CD1c-positive myeloid dendritic cell (primary cell): ENCODE measurements at regions not wholly inside any gene's neighbourhood (a gene's known extent, or its start where the extent isn't known, plus 50 kb on each side); places are given as distances from the start of the nearest gene placed in this dataset.

Source experiments
- DNase-seq: peaks from one replicate; pipeline ENCODE4 v3.0.0-alpha.2; 2016; ENCODE audit errors: extremely low spot score

DNA sequence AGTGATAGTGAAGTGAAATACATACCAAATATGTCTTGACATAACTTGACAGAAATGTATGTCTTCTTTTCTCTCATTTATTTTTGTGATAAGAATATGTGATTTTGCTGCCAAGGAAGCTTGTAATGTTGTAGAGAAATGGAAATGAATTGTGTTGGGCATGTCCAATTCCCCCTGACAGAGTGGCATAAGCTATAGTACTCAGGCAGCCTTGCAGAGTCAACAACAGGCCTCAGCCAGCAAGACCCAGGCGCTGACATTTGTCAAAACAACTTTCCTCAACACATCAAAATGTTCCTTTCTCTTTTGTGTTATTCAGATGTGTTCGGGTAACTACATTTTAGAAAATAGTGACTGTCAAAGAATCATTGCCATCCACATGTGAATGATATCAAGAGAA, 538.1 kb upstream of the ATP11B start:
- no peak for DNase-seq

DNA sequence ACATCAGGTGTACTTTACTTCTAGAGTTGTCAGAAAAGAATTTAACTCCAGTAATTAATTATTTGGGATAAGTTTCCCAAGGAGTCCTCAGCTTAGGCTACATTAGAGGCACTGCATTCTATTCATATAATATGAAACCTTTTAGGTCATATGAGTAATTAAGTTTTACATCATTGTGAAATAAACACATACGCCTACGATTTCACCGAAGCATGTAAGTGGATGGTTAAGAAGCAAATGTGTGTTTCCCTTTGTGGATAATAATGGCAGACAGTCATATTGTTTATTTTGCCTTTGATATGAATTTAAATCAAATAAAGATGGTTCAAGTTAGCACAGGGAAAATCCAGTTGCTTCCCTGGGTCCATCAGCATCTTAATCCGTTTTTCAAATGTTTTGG, 535.9 kb upstream of the ATP11B start:
- no peak for DNase-seq

DNA sequence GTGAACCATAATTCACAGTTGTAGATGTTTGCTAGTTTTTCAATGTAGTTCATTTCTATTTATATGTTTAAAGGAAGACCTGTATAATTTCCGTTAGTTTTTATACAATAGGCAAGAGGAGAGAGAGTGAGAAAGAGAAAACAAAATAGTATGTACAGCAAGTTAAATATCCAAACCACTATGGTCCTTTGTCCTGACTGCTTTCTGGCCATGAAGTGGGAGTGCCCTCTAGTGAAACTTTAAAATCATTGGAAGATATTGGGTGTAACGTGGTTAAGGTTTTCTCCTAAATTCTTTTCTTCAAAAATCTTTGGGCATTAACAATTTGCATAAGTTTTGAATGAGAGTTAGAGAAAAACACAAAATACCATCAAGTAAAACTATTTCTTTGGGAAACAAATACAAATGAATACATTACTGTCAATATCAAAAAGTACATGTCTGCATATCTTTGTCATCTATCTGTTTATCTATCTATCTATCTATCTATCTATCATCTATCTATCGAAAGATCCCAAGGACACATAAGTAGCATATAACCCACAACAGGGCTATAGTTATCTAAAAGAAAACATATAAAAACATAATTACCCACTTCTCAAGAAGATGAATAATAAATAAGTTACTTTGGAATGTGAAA, 534.6 kb upstream of the ATP11B start:
- DNase-seq = no peak

DNA sequence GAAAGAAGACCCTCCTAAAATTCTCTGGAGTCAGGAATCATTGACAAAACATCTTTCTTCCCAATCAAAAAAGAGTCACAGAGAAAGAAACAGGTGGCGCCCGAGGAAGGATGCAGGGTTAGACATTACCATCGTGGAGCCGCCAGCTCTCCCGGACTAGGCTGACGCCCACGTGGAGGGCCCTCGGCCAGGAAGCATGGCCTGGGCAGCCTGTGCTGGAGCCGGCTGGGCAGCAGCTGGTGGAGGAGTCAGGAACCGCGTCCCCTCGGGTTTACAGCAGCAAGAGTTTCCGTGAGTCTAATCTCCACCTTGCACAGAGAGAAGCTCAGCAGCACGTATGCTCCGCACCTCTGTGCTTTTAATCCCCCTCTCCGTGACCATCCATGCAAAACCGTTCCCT, 533.7 kb upstream of the ATP11B start:
- no peak for DNase-seq

DNA sequence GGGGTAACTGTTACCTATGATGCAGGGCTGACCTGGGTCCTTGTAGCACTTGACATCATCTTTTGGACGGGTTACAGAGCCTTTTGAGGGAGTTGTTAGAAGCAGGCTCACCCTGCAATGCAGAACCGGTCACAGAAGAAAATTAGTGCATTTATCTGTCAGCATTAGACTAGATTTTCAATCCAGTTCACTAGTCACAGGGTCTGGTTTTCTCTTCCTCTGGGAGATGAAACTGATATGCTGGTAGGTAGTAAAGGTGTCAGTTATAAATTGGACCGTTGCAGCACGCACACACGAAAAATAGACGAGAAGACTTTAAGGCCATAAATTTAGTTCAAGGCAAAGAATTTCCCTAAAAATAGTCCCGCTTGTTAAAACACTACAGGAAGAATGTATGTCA, 532.3 kb upstream of the ATP11B start:
- DNase-seq = no peak

DNA sequence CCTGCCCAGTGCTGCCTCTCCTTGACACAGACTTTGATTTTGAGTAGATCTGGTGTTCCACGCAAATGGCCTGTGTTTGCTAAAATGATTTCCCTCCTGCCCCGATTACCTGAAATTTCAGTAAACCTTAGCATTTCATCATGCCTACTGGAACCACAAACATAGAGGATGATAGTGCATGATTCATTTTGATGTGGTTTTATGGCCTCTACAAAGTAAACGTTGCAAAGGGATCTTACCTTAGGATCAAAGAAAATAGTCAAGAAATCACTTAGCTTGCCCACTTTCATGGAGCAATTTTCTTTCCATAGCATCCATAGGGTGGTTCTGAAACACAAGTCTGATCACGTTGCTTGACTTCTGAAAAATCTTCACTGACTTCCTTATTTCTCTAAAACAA, 524.6 kb upstream of the ATP11B start:
- DNase-seq = no peak

DNA sequence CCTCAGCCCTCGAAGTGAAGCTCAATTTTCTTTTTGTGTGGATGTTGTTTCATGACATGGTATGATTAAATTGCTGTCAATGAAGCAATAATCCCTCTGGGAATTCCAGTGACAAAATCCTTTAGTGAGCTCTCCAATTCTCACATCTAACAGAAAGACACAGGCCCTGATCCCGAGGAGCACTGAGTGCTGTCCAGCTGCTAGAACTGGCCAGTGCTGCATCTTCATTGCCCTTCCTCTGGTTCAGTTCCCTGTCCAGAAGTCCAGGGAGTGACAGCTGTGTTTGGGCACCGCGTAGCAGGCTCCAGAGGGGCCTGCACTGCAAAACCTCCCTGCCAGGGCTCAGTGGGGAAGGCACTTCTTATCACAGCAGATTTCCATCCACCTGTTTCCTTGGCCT, 516.8 kb upstream of the ATP11B start:
- no peak for DNase-seq

DNA sequence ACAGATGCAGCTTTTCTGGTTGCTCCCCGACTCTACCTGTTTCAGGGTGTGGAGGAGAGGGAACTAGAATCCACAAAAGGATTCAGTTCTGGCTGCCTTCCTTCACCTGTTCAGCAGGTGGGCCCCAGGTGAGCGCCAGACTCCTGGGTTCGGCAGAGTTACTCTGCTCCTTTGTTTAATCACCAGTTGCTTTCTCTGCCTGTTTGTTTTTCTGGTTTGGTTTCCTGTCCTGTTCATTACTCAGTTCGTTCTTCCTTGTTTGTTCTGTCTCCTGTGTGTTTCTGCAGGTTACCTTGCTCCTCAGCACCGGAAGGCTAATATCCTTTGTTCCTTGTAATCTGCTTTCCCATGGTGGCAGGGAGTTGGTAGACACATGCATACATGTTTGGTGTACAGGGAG, 508.5 kb upstream of the ATP11B start:
- DNase-seq = no peak

DNA sequence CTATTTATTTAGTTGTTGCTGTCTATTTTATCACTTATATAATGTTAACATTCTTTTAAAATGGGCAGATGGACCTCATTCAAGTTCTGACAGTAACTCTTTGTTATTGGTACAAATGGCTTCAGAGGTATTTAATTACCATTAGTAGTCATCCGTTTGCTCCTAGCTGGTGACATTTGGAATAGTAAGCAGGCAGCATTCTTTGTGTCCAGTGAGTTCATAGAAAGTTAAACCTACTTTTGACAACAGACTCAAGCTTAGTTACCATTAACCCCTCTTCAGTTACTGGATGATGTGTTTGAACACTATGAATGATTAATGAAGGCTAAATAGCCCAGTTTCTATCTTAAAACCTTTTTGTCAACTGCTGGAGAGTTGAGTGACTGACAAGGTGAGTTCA, 500.7 kb upstream of the ATP11B start:
- no peak for DNase-seq

DNA sequence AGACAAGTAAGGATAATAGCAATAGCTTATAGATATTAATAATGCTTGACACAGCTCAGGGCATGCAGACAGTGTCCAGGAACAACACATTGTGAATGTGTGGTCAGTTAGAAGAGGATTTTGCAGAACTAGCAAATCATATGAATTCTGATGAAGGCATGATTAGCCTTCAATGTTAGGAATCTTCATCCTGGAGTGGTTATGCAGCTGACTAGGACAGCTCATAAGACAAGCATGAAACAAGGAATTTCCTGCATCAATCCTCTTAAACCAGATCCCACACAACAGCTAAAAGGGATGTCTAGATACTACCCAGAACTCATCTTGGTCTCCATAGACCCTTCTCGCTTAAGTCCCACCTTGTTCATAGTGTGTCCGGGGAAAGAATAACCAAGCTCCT, 499.0 kb upstream of the ATP11B start:
- no peak for DNase-seq

DNA sequence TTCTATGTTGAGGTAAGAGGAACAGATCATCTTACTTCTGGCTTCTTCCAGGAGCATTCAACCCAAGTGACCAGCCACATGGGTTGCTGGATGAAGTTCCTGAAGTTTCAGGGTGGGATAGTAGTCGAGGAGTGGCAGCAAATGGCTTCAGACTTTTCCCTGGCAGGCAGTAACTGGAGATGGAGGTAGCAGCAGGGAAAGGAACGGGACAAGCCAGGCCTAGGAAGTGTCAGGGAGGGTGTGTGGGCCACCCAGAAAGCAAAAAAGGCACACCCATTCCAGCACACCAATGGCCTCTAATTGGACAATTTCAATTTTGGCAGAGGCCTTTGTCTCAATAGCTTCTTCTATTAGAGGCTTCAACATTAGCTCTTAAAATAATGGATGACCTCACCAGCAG, 498.6 kb upstream of the ATP11B start:
- DNase-seq = no peak

DNA sequence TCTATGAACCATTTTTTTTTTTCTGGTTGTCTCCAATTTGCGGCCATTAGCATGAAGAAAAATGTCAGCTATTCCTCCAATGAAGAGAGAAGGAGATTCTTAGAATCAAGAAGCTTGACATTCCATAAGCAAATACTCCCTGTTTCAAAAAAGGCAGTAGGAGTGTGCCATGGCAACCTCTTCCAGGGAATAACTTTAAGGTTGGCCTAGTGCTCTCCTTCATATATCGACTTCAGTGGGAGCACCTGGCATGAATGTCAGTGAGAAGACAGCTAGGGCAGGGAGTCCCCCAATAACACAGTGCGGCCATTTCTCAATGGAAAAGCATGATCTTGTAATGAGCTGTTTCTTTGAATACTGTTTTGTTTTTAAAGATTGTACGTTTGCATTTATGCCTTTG, 493.0 kb upstream of the ATP11B start:
- DNase-seq = no peak

DNA sequence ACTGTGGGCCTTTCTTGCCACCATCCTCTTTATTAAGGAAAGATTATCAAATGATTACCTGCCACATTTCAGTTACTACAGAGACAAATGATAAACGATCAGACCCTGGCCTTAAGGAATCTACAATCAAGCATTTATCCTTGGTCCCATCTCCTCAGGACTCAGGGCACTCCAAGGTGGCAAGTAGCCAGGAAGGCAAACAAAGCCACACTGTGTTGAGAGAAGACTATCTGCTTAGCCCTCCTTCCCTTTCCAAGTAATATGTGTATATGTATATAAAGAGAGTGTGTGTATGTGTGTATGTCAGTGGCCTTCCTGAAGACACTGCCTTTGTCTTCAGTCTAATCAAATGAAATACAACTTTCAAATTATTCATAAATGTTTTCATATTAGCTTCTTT, 490.1 kb upstream of the ATP11B start:
- no peak for DNase-seq

DNA sequence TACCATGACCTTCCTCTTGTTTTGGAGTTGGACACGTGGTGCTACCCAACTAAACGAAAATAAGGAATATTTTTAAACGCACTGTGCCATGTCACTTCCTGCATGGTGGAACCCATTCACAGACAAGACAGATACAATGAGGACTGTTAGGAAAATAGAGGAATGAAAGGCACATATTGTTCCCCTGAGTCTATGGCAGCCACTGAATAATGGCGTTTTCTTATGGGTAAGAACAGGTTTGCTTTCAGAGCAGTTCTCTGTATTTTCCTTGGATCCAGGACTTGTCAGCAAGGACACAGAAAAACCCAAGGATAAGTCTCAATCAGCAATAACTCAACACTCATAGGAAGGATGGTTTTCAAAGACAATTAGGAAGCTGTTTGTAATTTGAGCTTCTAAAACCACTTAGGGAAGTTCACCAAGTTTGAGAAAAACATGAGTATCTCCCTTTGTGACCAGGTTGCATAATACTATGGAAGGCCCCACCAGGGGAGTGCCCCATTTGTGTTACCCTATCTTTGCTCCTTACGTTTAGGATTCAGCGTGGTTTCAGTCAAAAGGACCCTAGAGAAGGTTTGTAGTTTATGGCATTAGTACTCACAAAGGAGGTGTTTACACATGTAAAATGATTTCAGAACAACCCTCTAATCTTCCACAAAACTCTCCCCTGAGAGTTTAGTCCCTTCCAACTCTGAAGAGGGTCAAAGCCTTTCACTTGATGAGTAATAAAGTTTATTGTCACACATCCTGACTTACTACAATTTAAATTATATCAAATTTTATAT, 487.2 kb upstream of the ATP11B start:
- no peak for DNase-seq

DNA sequence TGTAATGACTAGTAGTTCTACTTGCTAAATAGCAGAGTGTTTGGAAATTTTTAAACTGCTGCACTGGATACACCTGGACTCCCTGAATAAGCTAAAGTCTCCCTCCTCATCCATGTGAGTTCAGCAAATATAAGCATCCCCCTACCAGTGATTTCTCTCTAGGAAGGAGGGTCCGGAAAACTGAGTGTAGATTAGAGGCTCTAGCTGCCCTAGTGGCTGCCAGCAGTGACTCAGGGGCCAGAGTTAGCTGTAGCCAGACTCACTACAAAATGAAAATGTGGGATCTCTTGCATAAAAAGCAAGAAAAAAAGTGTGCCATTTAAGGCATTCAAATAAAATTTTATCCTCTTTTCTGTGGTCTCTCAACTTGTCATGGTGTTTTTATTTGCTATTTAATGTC, 485.0 kb upstream of the ATP11B start:
- DNase-seq = no peak

DNA sequence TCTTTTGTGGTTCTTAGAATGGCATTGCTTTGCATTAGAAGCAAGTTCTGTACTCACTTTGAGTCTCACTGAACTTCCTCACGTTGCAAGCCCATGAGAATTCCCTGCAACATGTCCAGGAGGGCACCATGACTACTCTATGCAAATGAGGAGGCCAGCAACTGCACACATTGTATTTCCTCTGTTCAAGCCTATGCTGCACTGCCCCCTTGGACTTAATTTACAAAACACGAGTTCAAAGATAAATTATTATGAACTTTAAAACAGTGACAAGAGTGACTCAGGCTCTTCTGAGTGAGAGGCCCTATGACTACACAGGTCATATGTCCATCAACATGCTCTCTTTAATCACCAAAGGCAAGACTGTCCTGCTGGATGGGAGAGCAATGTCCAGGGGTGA, 484.2 kb upstream of the ATP11B start:
- no peak for DNase-seq

DNA sequence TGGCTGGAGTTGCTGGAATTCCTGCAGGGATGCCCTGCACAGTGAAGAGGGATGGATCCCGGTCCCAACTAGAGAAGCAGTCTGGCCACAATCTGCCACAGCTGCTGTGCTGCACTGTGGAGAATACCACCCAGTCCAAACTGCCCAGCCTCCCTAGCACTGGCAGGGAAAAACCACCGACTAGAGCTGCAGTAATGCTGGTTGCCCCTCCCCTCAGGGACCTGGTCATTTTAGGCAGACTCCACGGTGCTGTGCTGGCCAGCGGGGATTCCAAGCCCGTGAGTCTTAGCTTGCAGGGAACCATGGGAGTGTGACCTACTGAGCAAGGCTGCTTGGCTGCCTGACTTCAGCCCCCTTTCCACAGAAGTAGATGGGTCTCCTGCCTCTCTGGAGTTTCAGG, 478.0 kb upstream of the ATP11B start:
- no peak for DNase-seq

DNA sequence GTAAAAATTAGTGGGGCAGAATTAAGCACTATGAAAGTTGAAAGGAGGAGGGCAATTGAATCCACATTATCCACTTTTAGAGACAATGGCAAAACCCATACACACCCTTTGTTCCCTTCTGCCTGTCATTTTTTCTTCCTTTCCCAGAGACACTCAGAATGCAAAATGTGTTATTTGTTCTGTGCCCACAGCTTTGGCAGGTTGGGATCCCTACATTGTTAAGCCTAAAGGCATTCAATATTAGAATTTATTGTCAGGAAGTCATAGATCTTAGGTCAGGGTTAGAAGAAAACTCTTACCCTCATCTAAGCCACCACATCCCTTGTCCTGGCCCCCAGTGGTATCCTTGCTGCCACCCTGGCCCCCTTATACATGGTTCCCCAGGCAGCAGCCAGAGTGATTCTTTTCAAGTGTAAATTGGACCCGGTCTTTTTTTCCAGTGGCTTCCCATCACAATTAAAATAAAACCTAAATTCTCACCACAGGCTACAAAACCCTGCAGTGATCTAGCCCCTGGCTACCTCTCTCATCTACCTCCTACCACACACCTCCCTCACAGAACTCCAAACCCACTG, 470.1 kb upstream of the ATP11B start:
- DNase-seq = no peak

DNA sequence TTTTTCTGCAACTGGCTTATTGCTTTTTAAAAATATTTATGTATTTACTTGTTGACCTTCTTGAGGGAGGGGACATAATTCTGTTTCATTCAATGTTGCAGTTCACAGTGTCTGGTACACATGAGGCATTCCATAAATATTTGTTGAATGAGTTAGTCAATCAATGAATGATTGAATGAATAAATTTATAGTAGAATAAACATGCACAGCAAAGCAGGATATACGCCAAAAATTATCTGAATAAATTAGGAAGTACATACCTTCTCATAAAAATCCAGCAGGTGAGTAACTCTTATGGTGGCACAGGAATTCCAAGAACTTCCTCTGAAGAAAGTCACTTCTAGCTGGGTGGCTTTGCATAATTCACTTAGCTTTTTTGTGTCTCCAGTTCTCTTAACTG, 469.4 kb upstream of the ATP11B start:
- DNase-seq = no peak

DNA sequence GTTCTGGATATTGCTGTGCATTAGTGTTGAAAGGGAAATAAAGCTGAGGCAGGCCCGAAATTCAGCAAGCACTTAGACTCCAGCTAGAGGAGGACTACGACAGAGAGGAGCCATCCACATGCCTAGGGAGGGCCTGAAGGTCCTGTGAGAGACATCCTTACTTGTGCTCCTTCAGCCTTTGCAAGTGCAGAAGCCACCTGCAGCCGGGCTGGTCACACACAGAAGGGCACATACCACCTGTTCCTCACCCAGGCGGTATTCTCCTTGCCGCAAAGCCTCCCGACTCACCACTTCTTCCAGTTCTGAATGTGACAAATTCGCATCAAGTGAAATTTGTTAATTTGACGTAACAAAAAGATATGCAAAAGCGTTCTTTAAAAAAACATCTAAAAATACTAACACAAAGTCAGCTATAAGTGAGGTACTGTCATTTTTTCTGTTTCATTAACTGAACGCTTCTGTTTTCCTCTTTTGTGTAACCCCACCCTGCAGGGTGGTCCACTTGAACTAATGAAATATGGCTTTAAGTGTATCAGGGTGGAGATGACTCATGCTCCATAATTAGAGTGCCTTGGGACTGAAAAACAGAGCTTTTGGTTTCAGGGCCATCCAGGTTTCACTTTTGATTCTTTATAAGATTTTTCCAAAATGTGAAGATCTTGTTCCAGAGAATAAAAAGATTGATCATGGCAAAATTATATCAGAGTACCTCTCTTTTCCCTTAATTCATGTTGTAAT, 467.9 kb upstream of the ATP11B start:
- no peak for DNase-seq

DNA sequence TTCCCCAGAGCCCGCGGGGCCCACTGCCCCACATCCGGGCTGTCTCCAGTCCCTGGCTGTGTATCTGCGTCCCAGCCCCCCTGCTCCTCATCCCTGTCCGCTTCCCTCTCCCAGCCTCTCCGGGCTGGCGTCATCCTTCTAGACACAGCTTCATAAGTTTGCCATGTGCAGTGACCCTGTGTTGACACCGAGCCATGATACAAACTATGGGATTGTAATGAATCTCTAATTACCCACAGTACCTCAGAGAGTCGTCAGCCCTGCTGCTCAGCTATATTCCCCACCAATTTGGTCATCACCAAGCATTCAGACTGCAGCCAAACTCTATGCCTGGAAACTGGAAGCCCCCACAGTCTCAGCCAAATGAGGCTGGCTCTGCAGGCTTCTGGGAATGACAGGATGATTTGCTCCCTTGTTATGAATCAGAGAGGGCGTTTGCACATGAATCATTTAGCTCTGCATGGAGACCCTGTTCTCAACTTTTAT, 466.1 kb upstream of the ATP11B start:
- DNase-seq = no peak

DNA sequence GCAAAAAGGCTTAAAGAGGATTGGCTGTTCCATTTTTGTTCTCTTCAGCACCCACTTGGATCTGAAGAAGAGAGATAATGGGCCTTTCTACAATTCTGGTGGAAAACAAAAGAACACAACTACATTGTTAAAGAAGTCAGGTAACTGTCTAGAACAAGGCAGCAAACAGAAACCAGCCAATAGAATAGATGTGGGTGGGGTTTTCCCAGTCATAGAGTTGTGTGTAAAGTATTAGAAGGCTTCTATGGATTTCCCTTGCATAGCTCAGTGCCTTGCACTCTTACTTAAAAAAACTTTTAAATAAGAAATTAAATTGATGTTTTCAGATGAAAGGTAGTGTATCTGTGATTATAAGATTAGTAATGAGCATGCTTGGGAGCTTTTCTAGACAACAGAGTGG, 462.7 kb upstream of the ATP11B start:
- no peak for DNase-seq

DNA sequence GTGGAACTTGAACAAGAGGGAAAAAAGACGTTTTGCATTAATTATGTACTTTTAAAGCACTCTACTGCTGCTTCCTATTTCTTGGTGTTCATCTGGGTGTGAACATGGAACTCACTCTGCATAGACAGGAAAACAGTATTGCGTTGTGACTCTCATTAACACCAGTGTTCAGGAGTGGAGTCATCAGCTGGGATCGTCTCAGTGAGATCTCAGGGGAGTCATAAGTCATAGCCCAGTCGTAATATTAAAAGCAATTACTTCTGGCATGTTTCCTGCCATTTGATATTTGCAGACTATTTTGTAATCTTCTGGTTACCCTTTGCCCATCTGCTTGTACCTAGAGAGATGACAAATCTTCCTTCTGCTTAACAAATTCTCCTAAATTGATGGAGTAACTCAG, 462.0 kb upstream of the ATP11B start:
- DNase-seq = no peak
